Dermis microvascular lymphatic vessel endothelial cell (primary cell): ENCODE measurements at regions not wholly inside any gene's neighbourhood (a gene's known extent, or its start where the extent isn't known, plus 50 kb on each side); places are given as distances from the start of the nearest gene placed in this dataset.

Experiments used
- DNase-seq, 2 donors: peaks; one replicate each; pipeline versions ENCODE4 v3.0.0 to v3.0.0-alpha.2; 2010; ENCODE audit warnings: low read depth in 2 of 2

GRCh38 chr2:16413947-16414346 is 251.7 kb downstream of the CYRIA start:
- no peak for DNase-seq

GRCh38 chr2:16413285-16413684 is 252.3 kb downstream of the CYRIA start:
- no peak for DNase-seq

GRCh38 chr2:16412321-16413030 is 253.2 kb downstream of the CYRIA start:
- DNase-seq = no peak

GRCh38 chr2:16411788-16412187 is 253.8 kb downstream of the CYRIA start:
- no peak for DNase-seq

GRCh38 chr2:16409849-16410248 is 255.8 kb downstream of the CYRIA start:
- DNase-seq = no peak

- no peak for DNase-seq
Observed at GRCh38 chr2:16409006-16409390, 256.6 kb downstream of the CYRIA start.

GRCh38 chr2:16408331-16409005 is 257.2 kb downstream of the CYRIA start:
- DNase-seq = no peak

- no peak for DNase-seq
Observed at GRCh38 chr2:16407358-16407757, 258.3 kb downstream of the CYRIA start.

GRCh38 chr2:16406496-16407289 is 258.9 kb downstream of the CYRIA start:
- DNase-seq = no peak

- DNase-seq = no peak
Observed at GRCh38 chr2:16405551-16405950, 260.1 kb downstream of the CYRIA start.

GRCh38 chr2:16404551-16405300 is 260.9 kb downstream of the CYRIA start:
- DNase-seq = no peak

GRCh38 chr2:16404146-16404545 is 261.5 kb downstream of the CYRIA start:
- no peak for DNase-seq

- DNase-seq = no peak
Observed at GRCh38 chr2:16402891-16403290, 262.7 kb downstream of the CYRIA start.

- DNase-seq = no peak
Observed at GRCh38 chr2:16401761-16402300, 263.8 kb downstream of the CYRIA start.

- no peak for DNase-seq
Observed at GRCh38 chr2:16400127-16400623, 265.5 kb downstream of the CYRIA start.

- DNase-seq = no peak
Observed at GRCh38 chr2:16398486-16399043, 267.1 kb downstream of the CYRIA start.

GRCh38 chr2:16397681-16398475 is 267.8 kb downstream of the CYRIA start:
- no peak for DNase-seq

GRCh38 chr2:16396986-16397385 is 268.6 kb downstream of the CYRIA start:
- no peak for DNase-seq

GRCh38 chr2:16396171-16396570 is 269.5 kb downstream of the CYRIA start:
- no peak for DNase-seq

- no peak for DNase-seq
Observed at GRCh38 chr2:16395601-16396000, 270.0 kb downstream of the CYRIA start.
